B cell (primary cell): ENCODE measurements at regions not wholly inside any gene's neighbourhood (a gene's known extent, or its start where the extent isn't known, plus 50 kb on each side); places are given as distances from the start of the nearest gene placed in this dataset.

ENCODE experiments used
- ATAC-seq: fragments of 200-7000 bp; cut with Tn5 transposase; one replicate; pipeline ENCODE4 v1.10.0; 2021; ENCODE audit warnings: low read depth, mild to moderate bottlenecking, moderate number of reproducible peaks, moderate library complexity
- CTCF ChIA-PET: fragments of 350-600 bp; sonication (Branson Sonifier 250); formaldehyde crosslinking; loops from one replicate; lab custom pipeline; 2021; ENCODE audit warnings: antibody characterized with exemption, inconsistent platforms; lab: Charles Lee
- POLR2A ChIA-PET: fragments of 350-600 bp; sonication (Branson Sonifier 250); formaldehyde crosslinking; loops from one replicate; lab custom pipeline; 2021; ENCODE audit warnings: antibody characterized with exemption; lab: Charles Lee
- DNase-seq: peaks from one replicate; pipeline ENCODE4 v3.0.0; 2013
- H2AFZ ChIP-seq: 2 replicates; pipeline ENCODE4 v1.6.1; 2012; ENCODE audit warnings: mild to moderate bottlenecking, low read depth, low read length; ENCODE audit not compliant: insufficient read depth, poor library complexity, severe bottlenecking
- H3K27ac ChIP-seq, 2 donors: 1 replicate in 1 of 2; 2 replicates in 1 of 2; pipeline ENCODE4 v1.5.1; 2012 to 2013; ENCODE audit warnings: low read length in 2 of 2, mild to moderate bottlenecking in 2 of 2, moderate library complexity in 1 of 2
- H3K27me3 ChIP-seq, 4 experiments: fragments of 200-600 bp in 1 of 4; sonication (generic) in 1 of 4; replicated peaks in 1 of 4; 1 replicate in 2 of 4; 2 replicates in 2 of 4; pipeline versions ENCODE4 v1.6.1 to v1.7.0; 2013 to 2016; ENCODE audit warnings: low read length in 3 of 4, mild to moderate bottlenecking in 2 of 4, mixed read lengths in 1 of 4, moderate library complexity in 1 of 4; ENCODE audit not compliant: insufficient read depth in 4 of 4, control insufficient read depth in 3 of 4; ENCODE audit errors: control extremely low read depth in 1 of 4
- H3K36me3 ChIP-seq, 2 experiments: replicated peaks in 1 of 2; 1 replicate in 1 of 2; 2 replicates in 1 of 2; pipeline versions ENCODE4 v1.6.1 to v1.7.1; 2013; ENCODE audit warnings: low read length in 1 of 2; ENCODE audit not compliant: insufficient read depth in 2 of 2, control insufficient read depth in 1 of 2; ENCODE audit errors: control extremely low read depth in 1 of 2, extremely low read depth in 1 of 2
- H3K4me1 ChIP-seq, 2 donors: fragments of 200-600 bp in 1 of 2; sonication (generic) in 1 of 2; 1 replicate in 1 of 2; 2 replicates in 1 of 2; pipeline versions ENCODE4 v1.5.1 to v1.6.1; 2013 to 2017; ENCODE audit warnings: low read length in 2 of 2; ENCODE audit not compliant: control insufficient read depth in 2 of 2, insufficient read depth in 2 of 2
- H3K4me2 ChIP-seq: replicated peaks from 2 replicates; pipeline ENCODE3; 2012; ENCODE audit warnings: mild to moderate bottlenecking, low read depth, low read length; ENCODE audit not compliant: poor library complexity, severe bottlenecking
- H3K4me3 ChIP-seq, 5 experiments: fragments of 200-600 bp in 1 of 5; sonication (generic) in 1 of 5; 1 replicate in 3 of 5; 2 replicates in 2 of 5; pipeline versions ENCODE4 v1.5.1 to v1.7.0; 2011 to 2016; ENCODE audit warnings: low read length in 4 of 5, mild to moderate bottlenecking in 4 of 5, low read depth in 2 of 5, control low read depth in 1 of 5, moderate library complexity in 1 of 5; ENCODE audit not compliant: insufficient read depth in 1 of 5; ENCODE audit errors: control extremely low read depth in 1 of 5, extremely low read depth in 1 of 5
- H3K79me2 ChIP-seq: fragments of 200-600 bp; sonication (generic); one replicate; pipeline ENCODE4 v1.6.0; 2016; ENCODE audit warnings: low read length; ENCODE audit not compliant: control insufficient read depth, insufficient read depth
- H3K9ac ChIP-seq: fragments of 200-600 bp; sonication (generic); 2 replicates; pipeline ENCODE4 v1.6.1; 2017; ENCODE audit warnings: mild to moderate bottlenecking, low read length, moderate library complexity
- H3K9me3 ChIP-seq, 3 donors: one replicate each; pipeline versions ENCODE4 v1.6.1 to v1.7.1; 2013; ENCODE audit warnings: low read length in 2 of 3; ENCODE audit not compliant: control insufficient read depth in 2 of 3, insufficient read depth in 1 of 3; ENCODE audit errors: control extremely low read depth in 1 of 3
- H4K20me1 ChIP-seq: 2 replicates; pipeline ENCODE4 v1.6.0; 2012; ENCODE audit warnings: mild to moderate bottlenecking, low read length; ENCODE audit not compliant: insufficient read depth, control insufficient read depth, poor library complexity, severe bottlenecking
- H3K27ac Mint-ChIP-seq: one replicate; pipeline ENCODE4 v1.8.0; 2021; ENCODE audit warnings: mixed read lengths
- H3K27me3 Mint-ChIP-seq: one replicate; pipeline ENCODE4 v1.8.0; 2021; ENCODE audit warnings: mixed read lengths
- H3K4me1 Mint-ChIP-seq: one replicate; pipeline ENCODE4 v1.8.0; 2021; ENCODE audit warnings: mixed read lengths
- H3K4me3 Mint-ChIP-seq: one replicate; pipeline ENCODE4 v1.8.0; 2021; ENCODE audit warnings: mixed read lengths
- H3K9me3 Mint-ChIP-seq: one replicate; pipeline ENCODE4 v1.8.0; 2022; ENCODE audit warnings: mixed read lengths; ENCODE audit not compliant: insufficient read depth
- CTCF ChIP-seq: fragments of 200-600 bp; IDR thresholded peaks from one replicate; pipeline ENCODE4 v1.8.0; 2022; ENCODE audit warnings: antibody characterized with exemption, mild to moderate bottlenecking
- EZH2 ChIP-seq: IDR thresholded peaks from 2 replicates; pipeline ENCODE4 v1.6.1; 2012; ENCODE audit warnings: borderline replicate concordance, low read depth, mild to moderate bottlenecking, moderate library complexity, low read length; ENCODE audit not compliant: insufficient read depth, poor library complexity, severe bottlenecking
- WGBS: methylation state at CpG from one replicate; pipeline ENCODE4 v1.1.5; 2013; ENCODE audit warnings: missing lambda C conversion rate; ENCODE audit not compliant: insufficient coverage; 5-methylcytosine and 5-hydroxymethylcytosine counted together
- intact Hi-C: fragments of 100-400 bp; cut with micrococcal nuclease; formaldehyde crosslinking; loops from one replicate; pipeline ENCODE4 v1.10.0; 2022

GRCh38 chr11:112541140-112542046 lies 280.7 kb upstream of the PLET1 start:
- H3K4me1 Mint-ChIP-seq: no peaks in the 10 kb centered on the region
- no peak overlapping the region for H3K4me3 ChIP-seq
- H3K4me3 Mint-ChIP-seq: no peak overlapping the region
- H3K27me3 Mint-ChIP-seq: peaks cover 11% of the 10 kb centered on the region
- H4K20me1 ChIP-seq: no peaks in the 10 kb centered on the region
- no peaks in the 10 kb centered on the region for H3K4me1 ChIP-seq
- 91% methylated on average over 1 of the region's 3 CpGs for WGBS
- POLR2A ChIA-PET: no interaction called here
- H3K9ac ChIP-seq: no peak overlapping the region
- no peaks in the 10 kb centered on the region for H3K9me3 ChIP-seq
- DNase-seq: no peak
- no peaks in the 10 kb centered on the region for H3K79me2 ChIP-seq
- no peaks in the 10 kb centered on the region for H3K36me3 ChIP-seq
- ATAC-seq: no peak
- H3K9me3 Mint-ChIP-seq: no peaks in the 10 kb centered on the region
- intact Hi-C loops: no loop called here
- no peak overlapping the region for H3K27ac ChIP-seq
- H3K27me3 ChIP-seq: peaks cover 0 to 7% (median 3%) of the 10 kb centered on the region in 4 experiments
- H2AFZ ChIP-seq: no peak overlapping the region
- CTCF ChIA-PET: no interaction called here
- TF ChIP-seq CTCF (no peak), EZH2 (no peak)
- H3K27ac Mint-ChIP-seq: no peak overlapping the region
- no peak overlapping the region for H3K4me2 ChIP-seq

GRCh38 chr11:112542479-112542878 lies 281.8 kb upstream of the PLET1 start:
- H3K27ac ChIP-seq: no peak overlapping the region
- no peak overlapping the region for H3K4me2 ChIP-seq
- ChIA-PET CTCF (no interaction called here), POLR2A (no interaction called here)
- intact Hi-C loops: no loop called here
- H3K4me3 Mint-ChIP-seq: no peak overlapping the region
- H3K27ac Mint-ChIP-seq: no peak overlapping the region
- H3K4me3 ChIP-seq: no peak overlapping the region
- H4K20me1 ChIP-seq: no peaks in the 10 kb centered on the region
- H3K4me1 Mint-ChIP-seq: no peaks in the 10 kb centered on the region
- no peak for TF ChIP-seq EZH2
- no peak for TF ChIP-seq CTCF
- ATAC-seq (no peak), DNase-seq (no peak)
- WGBS: no CpG with 5 or more reads among the region's 1 CpG
- H3K9me3 ChIP-seq: no peaks in the 10 kb centered on the region
- H3K4me1 ChIP-seq: no peaks in the 10 kb centered on the region
- no peak overlapping the region for H2AFZ ChIP-seq
- peaks cover 0 to 7% (median 3%) of the 10 kb centered on the region in 4 experiments for H3K27me3 ChIP-seq
- H3K9me3 Mint-ChIP-seq: no peaks in the 10 kb centered on the region
- peaks cover 7% of the 10 kb centered on the region for H3K27me3 Mint-ChIP-seq
- H3K36me3 ChIP-seq: no peaks in the 10 kb centered on the region
- no peak overlapping the region for H3K9ac ChIP-seq
- H3K79me2 ChIP-seq: no peaks in the 10 kb centered on the region
